CD14-positive monocyte (primary cell): ENCODE measurements at regions not wholly inside any gene's neighbourhood (a gene's known extent, or its start where the extent isn't known, plus 50 kb on each side); places are given as distances from the start of the nearest gene placed in this dataset.

Experiments used
- DNase-seq, 3 donors: peaks; one replicate each; pipeline ENCODE4 v3.0.0-alpha.2; 2011 to 2022
- H2AFZ ChIP-seq: 2 replicates; pipeline ENCODE4 v1.6.0; 2012; ENCODE audit warnings: mild to moderate bottlenecking, low read depth, low read length, inconsistent platforms; ENCODE audit not compliant: insufficient read depth, poor library complexity, severe bottlenecking
- H3K27ac ChIP-seq, 2 donors: 1 replicate in 1 of 2; 2 replicates in 1 of 2; pipeline ENCODE4 v1.5.1; 2012 to 2013; ENCODE audit warnings: low read length in 2 of 2, control low read depth in 1 of 2, inconsistent platforms in 1 of 2, low read depth in 1 of 2, mild to moderate bottlenecking in 1 of 2
- H3K27me3 ChIP-seq, 2 donors: one replicate each; pipeline versions ENCODE4 v1.6.0 to v1.6.1; 2011 to 2013; ENCODE audit warnings: low read length in 2 of 2; ENCODE audit not compliant: control insufficient read depth in 2 of 2, insufficient read depth in 2 of 2
- H3K36me3 ChIP-seq, 2 donors: replicated peaks in 1 of 2; 1 replicate in 1 of 2; 2 replicates in 1 of 2; pipeline versions ENCODE4 v1.5.1 to v1.6.1; 2012 to 2013; ENCODE audit warnings: low read length in 2 of 2, control low read depth in 1 of 2, inconsistent platforms in 1 of 2, mild to moderate bottlenecking in 1 of 2; ENCODE audit not compliant: insufficient read depth in 2 of 2, control insufficient read depth in 1 of 2
- H3K4me1 ChIP-seq, 2 donors: 1 replicate in 1 of 2; 2 replicates in 1 of 2; pipeline versions ENCODE4 v1.5.1 to v1.6.1; 2012 to 2013; ENCODE audit warnings: low read length in 2 of 2, control low read depth in 1 of 2, inconsistent platforms in 1 of 2, mild to moderate bottlenecking in 1 of 2, moderate library complexity in 1 of 2; ENCODE audit not compliant: insufficient read depth in 2 of 2, control insufficient read depth in 1 of 2
- H3K4me2 ChIP-seq: replicated peaks from 2 replicates; pipeline ENCODE3; 2012; ENCODE audit warnings: low read length, moderate library complexity, mild to moderate bottlenecking; ENCODE audit not compliant: poor library complexity, severe bottlenecking; ENCODE audit errors: extremely low read depth
- H3K4me3 ChIP-seq, 3 experiments: fragments of 200-600 bp in 1 of 3; sonication (generic) in 1 of 3; replicated peaks in 1 of 3; 1 replicate in 2 of 3; 2 replicates in 1 of 3; pipeline ENCODE4 v1.5.1; 2011 to 2013; ENCODE audit warnings: low read length in 3 of 3, mild to moderate bottlenecking in 3 of 3, control low read depth in 2 of 3, low read depth in 2 of 3, inconsistent platforms in 1 of 3, moderate library complexity in 1 of 3
- H3K79me2 ChIP-seq: 2 replicates; pipeline ENCODE4 v1.6.0; 2012; ENCODE audit warnings: mild to moderate bottlenecking, control low read depth, inconsistent platforms, low read length, moderate library complexity; ENCODE audit not compliant: insufficient read depth
- H3K9ac ChIP-seq: 2 replicates; pipeline ENCODE4 v1.6.0; 2017; ENCODE audit warnings: low read length, mild to moderate bottlenecking; ENCODE audit not compliant: insufficient read depth, poor library complexity, severe bottlenecking
- H3K9me3 ChIP-seq, 2 donors: replicated peaks in 1 of 2; 1 replicate in 1 of 2; 2 replicates in 1 of 2; pipeline versions ENCODE4 v1.5.1 to v1.6.1; 2012 to 2013; ENCODE audit warnings: low read length in 2 of 2, control low read depth in 1 of 2; ENCODE audit not compliant: control insufficient read depth in 1 of 2, insufficient read depth in 1 of 2
- H4K20me1 ChIP-seq: 2 replicates; pipeline ENCODE4 v1.6.0; 2012; ENCODE audit warnings: mild to moderate bottlenecking, low read length, control low read depth, moderate library complexity; ENCODE audit not compliant: insufficient read depth
- H3K27ac Mint-ChIP-seq, 7 donors: one replicate each; pipeline ENCODE4 v1.8.0; 2020; ENCODE audit warnings: mild to moderate bottlenecking in 7 of 7, mixed read lengths in 7 of 7, moderate library complexity in 6 of 7, inconsistent platforms in 2 of 7
- H3K27me3 Mint-ChIP-seq, 3 donors: one replicate each; pipeline ENCODE4 v1.8.0; 2021 to 2022; ENCODE audit warnings: low read depth in 3 of 3, mild to moderate bottlenecking in 3 of 3, mixed read lengths in 3 of 3, moderate library complexity in 3 of 3, inconsistent platforms in 1 of 3
- H3K36me3 Mint-ChIP-seq, 2 donors: one replicate each; pipeline ENCODE4 v1.8.0; 2020; ENCODE audit warnings: mixed read lengths in 2 of 2, inconsistent platforms in 1 of 2, mild to moderate bottlenecking in 1 of 2
- H3K4me1 Mint-ChIP-seq: one replicate; pipeline ENCODE4 v1.8.0; 2020; ENCODE audit warnings: mild to moderate bottlenecking, mixed read lengths
- H3K4me3 Mint-ChIP-seq, 2 donors: one replicate each; pipeline ENCODE4 v1.8.0; 2020; ENCODE audit warnings: mild to moderate bottlenecking in 2 of 2, mixed read lengths in 2 of 2, moderate library complexity in 1 of 2
- H3K9me3 Mint-ChIP-seq, 7 donors: one replicate each; pipeline ENCODE4 v1.8.0; 2020 to 2022; ENCODE audit warnings: mixed read lengths in 7 of 7, mild to moderate bottlenecking in 6 of 7, moderate library complexity in 6 of 7, inconsistent platforms in 2 of 7
- WGBS: methylation state at CpG from one replicate; pipeline ENCODE4 v1.1.5; 2013; ENCODE audit warnings: missing lambda C conversion rate; ENCODE audit not compliant: insufficient coverage; 5-methylcytosine and 5-hydroxymethylcytosine counted together
- intact Hi-C, 2 donors: fragments of 100-400 bp; cut with micrococcal nuclease; formaldehyde crosslinking; loops; one replicate each; pipeline versions ENCODE4 v1.15.0 to v1.15.1; 2023
- TF ChIP-seq, protein P1 (sequence below): fragments of 200-600 bp; IDR thresholded peaks from one replicate; pipeline ENCODE4 v1.8.0; 2022; ENCODE audit warnings: antibody characterized with exemption, mild to moderate bottlenecking

DNA sequence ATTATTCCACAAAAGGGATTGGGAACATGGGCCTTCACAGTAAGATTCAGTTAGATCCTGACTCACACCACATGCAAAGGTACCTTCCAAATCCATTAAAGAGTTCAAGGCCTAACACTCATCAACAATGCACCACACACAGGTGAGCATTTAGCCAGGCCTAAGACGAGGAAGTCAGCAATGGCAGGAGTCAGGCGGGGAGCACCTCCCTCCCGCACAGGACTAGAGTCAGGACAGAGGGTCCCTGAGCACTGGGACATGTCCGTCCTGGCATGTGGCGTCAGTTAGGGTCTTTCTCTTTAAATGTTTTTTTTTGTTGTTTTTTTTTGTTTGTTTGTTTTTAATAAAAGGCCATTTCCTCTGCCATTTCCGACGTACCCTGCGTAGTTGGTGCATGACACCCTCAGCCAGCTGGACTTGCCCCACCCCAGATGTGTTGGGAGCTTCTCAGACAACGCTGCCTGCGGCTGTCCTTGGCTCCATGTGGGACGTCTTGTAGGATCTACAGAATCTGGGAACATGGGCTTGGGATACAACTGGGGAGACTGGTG is 1458.6 kb downstream of the BRD1 start:
- H2AFZ ChIP-seq = no peak overlapping the region
- no peaks in the 10 kb centered on the region for H3K9me3 ChIP-seq
- Mint-ChIP-seq H3K4me3 (no peak overlapping the region), H3K4me1 (no peaks in the 10 kb centered on the region), H3K9me3 (peaks cover 0 to 6% (median 0%) of the 10 kb centered on the region in 7 donors), H3K36me3 (no peaks in the 10 kb centered on the region), H3K27me3 (peaks cover 2 to 4% (median 4%) of the 10 kb centered on the region in 3 donors), H3K27ac (no peak overlapping the region)
- no peaks in the 10 kb centered on the region for H3K4me1 ChIP-seq
- H3K9ac ChIP-seq = no peak overlapping the region
- DNase-seq = no peak
- intact Hi-C loops = no loop called here
- no peak overlapping the region for H3K4me2 ChIP-seq
- H3K79me2 ChIP-seq = no peaks in the 10 kb centered on the region
- no peaks in the 10 kb centered on the region for H4K20me1 ChIP-seq
- H3K36me3 ChIP-seq = no peaks in the 10 kb centered on the region
- no peak overlapping the region for H3K4me3 ChIP-seq
- 89% methylated on average over 5 of the region's 11 CpGs for WGBS
- H3K27me3 ChIP-seq = no peaks in the 10 kb centered on the region
- TF ChIP-seq, protein P1, sequence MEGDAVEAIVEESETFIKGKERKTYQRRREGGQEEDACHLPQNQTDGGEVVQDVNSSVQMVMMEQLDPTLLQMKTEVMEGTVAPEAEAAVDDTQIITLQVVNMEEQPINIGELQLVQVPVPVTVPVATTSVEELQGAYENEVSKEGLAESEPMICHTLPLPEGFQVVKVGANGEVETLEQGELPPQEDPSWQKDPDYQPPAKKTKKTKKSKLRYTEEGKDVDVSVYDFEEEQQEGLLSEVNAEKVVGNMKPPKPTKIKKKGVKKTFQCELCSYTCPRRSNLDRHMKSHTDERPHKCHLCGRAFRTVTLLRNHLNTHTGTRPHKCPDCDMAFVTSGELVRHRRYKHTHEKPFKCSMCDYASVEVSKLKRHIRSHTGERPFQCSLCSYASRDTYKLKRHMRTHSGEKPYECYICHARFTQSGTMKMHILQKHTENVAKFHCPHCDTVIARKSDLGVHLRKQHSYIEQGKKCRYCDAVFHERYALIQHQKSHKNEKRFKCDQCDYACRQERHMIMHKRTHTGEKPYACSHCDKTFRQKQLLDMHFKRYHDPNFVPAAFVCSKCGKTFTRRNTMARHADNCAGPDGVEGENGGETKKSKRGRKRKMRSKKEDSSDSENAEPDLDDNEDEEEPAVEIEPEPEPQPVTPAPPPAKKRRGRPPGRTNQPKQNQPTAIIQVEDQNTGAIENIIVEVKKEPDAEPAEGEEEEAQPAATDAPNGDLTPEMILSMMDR = no peak
- no peak overlapping the region for H3K27ac ChIP-seq

DNA sequence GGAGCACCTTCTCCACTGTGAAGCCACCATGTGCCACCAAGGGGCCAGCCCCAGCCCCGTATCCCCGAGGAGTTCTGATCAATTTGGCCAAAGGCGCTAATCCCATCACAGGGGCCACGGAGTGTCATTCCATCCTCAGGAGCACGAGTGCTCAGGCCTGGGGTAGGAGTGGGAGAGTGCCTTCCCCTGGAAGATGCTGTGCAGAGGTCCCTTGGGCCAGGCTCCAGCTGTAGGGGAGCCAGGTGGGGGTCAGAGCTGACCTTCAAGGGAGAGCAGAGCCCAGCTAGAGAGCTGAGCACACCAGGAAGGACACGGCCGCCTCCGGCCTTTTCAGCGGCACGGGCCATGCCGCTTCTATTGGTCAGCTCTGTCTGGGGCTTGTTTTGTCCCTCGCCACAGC is 1459.9 kb downstream of the BRD1 start:
- no peak overlapping the region for H3K27ac Mint-ChIP-seq
- Histone ChIP-seq H3K9ac (no peak overlapping the region), H3K9me3 (no peaks in the 10 kb centered on the region), H3K4me1 (no peaks in the 10 kb centered on the region), H4K20me1 (no peaks in the 10 kb centered on the region), H3K4me2 (no peak overlapping the region), H2AFZ (no peak overlapping the region), H3K27ac (no peak overlapping the region), H3K79me2 (no peaks in the 10 kb centered on the region), H3K36me3 (no peaks in the 10 kb centered on the region), H3K27me3 (no peaks in the 10 kb centered on the region), H3K4me3 (no peak overlapping the region)
- no peaks in the 10 kb centered on the region for H3K4me1 Mint-ChIP-seq
- intact Hi-C loops = no loop called here
- H3K27me3 Mint-ChIP-seq = peaks cover 2 to 4% (median 4%) of the 10 kb centered on the region in 3 donors
- TF ChIP-seq, protein P1 = no peak
- no peak overlapping the region for H3K4me3 Mint-ChIP-seq
- H3K9me3 Mint-ChIP-seq = peaks cover 0 to 6% (median 0%) of the 10 kb centered on the region in 7 donors
- no peak for DNase-seq
- WGBS = 100% methylated on average over 3 of the region's 12 CpGs
- H3K36me3 Mint-ChIP-seq = no peaks in the 10 kb centered on the region
